Endothelial cell of hepatic sinusoid (primary cell): ENCODE measurements at regions not wholly inside any gene's neighbourhood (a gene's known extent, or its start where the extent isn't known, plus 50 kb on each side); places are given as distances from the start of the nearest gene placed in this dataset.
"Not testable (repeated sequence)": the region's sequence is repeated elsewhere in the genome, so short reads cannot be mapped to it uniquely, and the experiment has no call there.

Experiments
- in situ Hi-C: cut with HindIII; loops from 2 replicates; pipeline ENCODE4 v1.10.0; 2017; ENCODE audit warnings: low sequenced_read_pairs

- in situ Hi-C loops: loop anchor here (5.0 kb wide), 2 partner anchors 60 to 95 kb away; no protein-coding TSS in a partner anchor
Measured at GRCh38 chr19:56976995-56977906, 136.7 kb upstream of the PEG3 start.

- in situ Hi-C loops: loop anchor here (5.0 kb wide), 2 partner anchors 61 to 96 kb away; no protein-coding TSS in a partner anchor
Measured at GRCh38 chr19:56978023-56978565, 137.6 kb upstream of the PEG3 start.

- in situ Hi-C loops: not testable (repeated sequence)
Measured at GRCh38 chr19:56980326-56980725, 139.5 kb upstream of the USP29 start.

- in situ Hi-C loops: no loop called here
Measured at GRCh38 chr19:56980906-56981305, 138.9 kb upstream of the USP29 start.

GRCh38 chr19:56981440-56981839 lies 138.3 kb upstream of the USP29 start:
- in situ Hi-C loops: not testable (repeated sequence)

- in situ Hi-C loops: no loop called here
Measured at GRCh38 chr19:56983171-56983570, 136.6 kb upstream of the USP29 start.

GRCh38 chr19:56983804-56984203 lies 136.0 kb upstream of the USP29 start:
- in situ Hi-C loops: no loop called here

GRCh38 chr19:56986386-56986785 lies 133.4 kb upstream of the USP29 start:
- in situ Hi-C loops: no loop called here

GRCh38 chr19:56987184-56987583 lies 132.6 kb upstream of the USP29 start:
- in situ Hi-C loops: no loop called here

GRCh38 chr19:56988299-56988698 lies 131.5 kb upstream of the USP29 start:
- in situ Hi-C loops: no loop called here

GRCh38 chr19:56991912-56992311 lies 127.9 kb upstream of the USP29 start:
- in situ Hi-C loops: no loop called here

GRCh38 chr19:56993851-56994250 lies 125.9 kb upstream of the USP29 start:
- in situ Hi-C loops: no loop called here

- in situ Hi-C loops: no loop called here
Measured at GRCh38 chr19:56994251-56995017, 125.4 kb upstream of the USP29 start.

- in situ Hi-C loops: no loop called here
Measured at GRCh38 chr19:56995303-56995702, 124.5 kb upstream of the USP29 start.

- in situ Hi-C loops: no loop called here
Measured at GRCh38 chr19:57002195-57002601, 117.6 kb upstream of the USP29 start.

- in situ Hi-C loops: no loop called here
Measured at GRCh38 chr19:57002710-57003109, 117.1 kb upstream of the USP29 start.

GRCh38 chr19:57004418-57004817 lies 115.4 kb upstream of the USP29 start:
- in situ Hi-C loops: no loop called here

GRCh38 chr19:57008432-57008831 lies 111.4 kb upstream of the USP29 start:
- in situ Hi-C loops: no loop called here

GRCh38 chr19:57010541-57010940 lies 109.2 kb upstream of the USP29 start:
- in situ Hi-C loops: no loop called here

- in situ Hi-C loops: no loop called here
Measured at GRCh38 chr19:57016076-57016475, 103.7 kb upstream of the USP29 start.

GRCh38 chr19:57016491-57016890 lies 103.3 kb upstream of the USP29 start:
- in situ Hi-C loops: no loop called here
